HFF-Myc (cell line): ENCODE measurements at regions not wholly inside any gene's neighbourhood (a gene's known extent, or its start where the extent isn't known, plus 50 kb on each side); places are given as distances from the start of the nearest gene placed in this dataset.
"Not testable (repeated sequence)": the region's sequence is repeated elsewhere in the genome, so short reads cannot be mapped to it uniquely, and the experiment has no call there.

ENCODE experiments used
- DNase-seq: peaks from one replicate; pipeline ENCODE4 v3.0.0-alpha.2; 2011; ENCODE audit warnings: low read depth; ENCODE audit errors: extremely low read depth
- H3K4me3 ChIP-seq: replicated peaks from 2 replicates; pipeline ENCODE4 v1.5.1; 2011; ENCODE audit warnings: low read depth, mild to moderate bottlenecking, control low read depth, low read length
- TF ChIP-seq, protein P1 (sequence below): IDR thresholded peaks from 2 replicates; pipeline ENCODE4 v1.5.1; 2012; ENCODE audit warnings: mild to moderate bottlenecking, low read depth, low read length, control low read depth; ENCODE audit errors: missing control alignments

GRCh38 chr6:92259171-92259570 is 1160.2 kb downstream of the EPHA7 start:
- H3K4me3 ChIP-seq: no peak overlapping the region
- TF ChIP-seq, protein P1, sequence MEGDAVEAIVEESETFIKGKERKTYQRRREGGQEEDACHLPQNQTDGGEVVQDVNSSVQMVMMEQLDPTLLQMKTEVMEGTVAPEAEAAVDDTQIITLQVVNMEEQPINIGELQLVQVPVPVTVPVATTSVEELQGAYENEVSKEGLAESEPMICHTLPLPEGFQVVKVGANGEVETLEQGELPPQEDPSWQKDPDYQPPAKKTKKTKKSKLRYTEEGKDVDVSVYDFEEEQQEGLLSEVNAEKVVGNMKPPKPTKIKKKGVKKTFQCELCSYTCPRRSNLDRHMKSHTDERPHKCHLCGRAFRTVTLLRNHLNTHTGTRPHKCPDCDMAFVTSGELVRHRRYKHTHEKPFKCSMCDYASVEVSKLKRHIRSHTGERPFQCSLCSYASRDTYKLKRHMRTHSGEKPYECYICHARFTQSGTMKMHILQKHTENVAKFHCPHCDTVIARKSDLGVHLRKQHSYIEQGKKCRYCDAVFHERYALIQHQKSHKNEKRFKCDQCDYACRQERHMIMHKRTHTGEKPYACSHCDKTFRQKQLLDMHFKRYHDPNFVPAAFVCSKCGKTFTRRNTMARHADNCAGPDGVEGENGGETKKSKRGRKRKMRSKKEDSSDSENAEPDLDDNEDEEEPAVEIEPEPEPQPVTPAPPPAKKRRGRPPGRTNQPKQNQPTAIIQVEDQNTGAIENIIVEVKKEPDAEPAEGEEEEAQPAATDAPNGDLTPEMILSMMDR: no peak
- DNase-seq: no peak

GRCh38 chr6:92243315-92243714 is 1176.0 kb downstream of the EPHA7 start:
- H3K4me3 ChIP-seq: no peak overlapping the region
- DNase-seq: no peak
- TF ChIP-seq, protein P1: no peak

DNA sequence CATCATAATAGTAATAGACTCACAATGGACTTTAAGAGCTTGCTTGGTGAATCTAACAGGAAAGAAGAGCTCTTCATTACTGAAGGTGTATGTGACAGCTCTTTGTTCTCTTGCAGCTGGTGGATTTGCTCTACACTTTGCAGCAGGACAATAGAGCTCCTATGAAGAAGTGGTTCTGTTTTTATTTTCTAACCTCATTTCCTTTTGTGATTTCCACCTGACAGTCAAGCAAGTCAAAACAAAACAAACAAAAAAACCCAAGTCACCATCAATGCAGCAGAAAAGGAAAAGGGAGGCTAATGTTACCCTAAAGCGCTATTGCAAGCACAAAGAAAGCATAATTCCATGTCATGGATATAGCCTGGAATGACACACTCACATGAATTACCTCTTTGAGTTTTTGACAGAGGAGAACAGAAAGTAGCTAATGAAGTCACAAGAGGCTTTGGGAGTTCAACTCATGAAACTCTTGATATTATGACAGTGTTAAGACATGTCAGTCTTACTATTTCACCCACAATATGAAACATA is 1188.1 kb downstream of the EPHA7 start:
- TF ChIP-seq, protein P1: no peak
- no peak overlapping the region for H3K4me3 ChIP-seq
- no peak for DNase-seq

DNA sequence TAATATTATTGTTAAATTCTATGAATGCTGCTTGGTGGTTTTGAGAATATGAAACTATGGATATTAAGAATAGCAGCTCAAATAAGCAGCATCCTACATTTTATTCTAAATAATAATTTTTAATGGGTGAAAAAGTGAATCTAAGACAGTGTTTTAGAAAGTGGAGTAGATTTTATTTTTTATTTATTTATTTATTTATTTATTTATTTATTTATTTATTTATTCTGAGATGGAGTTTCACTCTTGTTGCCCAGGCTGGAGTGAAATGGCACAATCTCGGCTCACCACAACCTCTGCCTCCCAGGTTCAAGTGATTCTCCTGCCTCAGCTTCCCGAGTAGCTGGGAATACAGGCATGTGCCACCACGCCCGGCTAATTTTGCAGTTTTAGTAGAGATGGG is 1199.4 kb downstream of the EPHA7 start:
- DNase-seq, H3K4me3 ChIP-seq: not testable (repeated sequence)

DNA sequence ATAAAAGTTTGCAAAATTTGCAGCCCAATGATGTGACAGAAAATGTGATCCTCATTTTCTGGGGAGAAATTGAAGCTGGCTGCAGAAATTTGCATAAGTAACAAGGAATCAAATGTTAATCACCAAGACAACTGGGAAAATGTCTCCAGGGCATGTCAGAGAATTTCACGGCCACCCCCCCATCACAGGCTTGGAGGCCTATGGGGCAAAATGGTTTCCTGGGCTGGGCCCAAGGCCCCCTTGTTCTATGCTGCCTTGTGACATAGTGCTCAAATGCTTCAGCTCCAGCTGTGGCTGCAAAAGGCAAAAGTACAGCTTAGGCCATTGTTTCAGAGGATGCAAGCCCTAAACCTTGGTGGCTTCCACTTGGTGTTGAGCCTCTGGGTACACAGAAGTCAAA is 1202.6 kb downstream of the EPHA7 start:
- TF ChIP-seq, protein P1: no peak
- DNase-seq: no peak
- no peak overlapping the region for H3K4me3 ChIP-seq

DNA sequence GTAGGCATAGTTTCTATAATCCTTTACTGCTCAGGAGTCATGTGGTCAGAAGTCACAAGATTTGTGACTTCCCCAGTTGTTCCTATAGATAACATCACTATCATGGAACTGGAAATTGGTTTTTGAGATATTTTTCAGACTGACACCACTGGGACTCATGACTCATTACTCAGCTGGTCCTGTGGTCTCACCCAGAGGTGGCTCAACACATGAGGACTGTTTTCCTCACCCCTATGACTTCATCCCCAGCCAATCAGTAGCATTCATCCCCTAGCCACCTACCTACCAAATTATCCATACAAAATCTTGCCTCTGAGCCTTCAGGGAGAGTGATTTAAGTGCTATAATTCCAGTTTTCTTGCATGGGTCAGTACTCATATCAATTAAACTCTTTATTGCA is 1217.7 kb downstream of the EPHA7 start:
- H3K4me3 ChIP-seq: no peak overlapping the region
- TF ChIP-seq, protein P1: no peak
- DNase-seq: no peak

DNA sequence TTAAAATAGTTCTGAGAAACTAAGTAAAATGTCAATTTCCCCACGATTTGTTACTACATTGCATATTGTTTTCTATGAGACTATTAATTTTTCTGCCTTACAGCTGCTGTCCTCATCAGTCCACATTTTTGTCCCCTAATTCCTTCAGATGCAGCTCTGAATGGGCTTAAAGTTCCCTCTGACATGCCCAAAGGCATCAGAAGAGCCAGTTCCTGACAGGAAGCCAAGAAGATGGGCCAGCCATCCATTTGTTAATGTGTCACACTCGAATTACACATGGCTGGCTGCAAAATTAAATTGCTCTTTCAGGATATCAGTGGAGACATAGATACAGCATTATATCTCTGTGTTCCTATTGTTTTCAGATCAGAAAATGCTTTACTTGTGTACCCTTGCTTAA is 1223.0 kb downstream of the EPHA7 start:
- no peak overlapping the region for H3K4me3 ChIP-seq
- DNase-seq: no peak
- TF ChIP-seq, protein P1: no peak
